ENCODE measurements at regions not wholly inside any gene's neighbourhood (a gene's known extent, or its start where the extent isn't known, plus 50 kb on each side); places are given as distances from the start of the nearest gene placed in this dataset.
"Not testable (repeated sequence)": the region's sequence is repeated elsewhere in the genome, so short reads cannot be mapped to it uniquely, and the experiment has no call there.

GRCh38 chr5:67798470-67798869 lies 417.1 kb upstream of the PIK3R1 start:
- ATAC-seq (ENCODE audit: low read depth in 2 of 2); H3K27ac Mint-ChIP-seq; H3K4me3 ChIP-seq (ENCODE audit: low read depth, low read length): not testable (repeated sequence)

DNA sequence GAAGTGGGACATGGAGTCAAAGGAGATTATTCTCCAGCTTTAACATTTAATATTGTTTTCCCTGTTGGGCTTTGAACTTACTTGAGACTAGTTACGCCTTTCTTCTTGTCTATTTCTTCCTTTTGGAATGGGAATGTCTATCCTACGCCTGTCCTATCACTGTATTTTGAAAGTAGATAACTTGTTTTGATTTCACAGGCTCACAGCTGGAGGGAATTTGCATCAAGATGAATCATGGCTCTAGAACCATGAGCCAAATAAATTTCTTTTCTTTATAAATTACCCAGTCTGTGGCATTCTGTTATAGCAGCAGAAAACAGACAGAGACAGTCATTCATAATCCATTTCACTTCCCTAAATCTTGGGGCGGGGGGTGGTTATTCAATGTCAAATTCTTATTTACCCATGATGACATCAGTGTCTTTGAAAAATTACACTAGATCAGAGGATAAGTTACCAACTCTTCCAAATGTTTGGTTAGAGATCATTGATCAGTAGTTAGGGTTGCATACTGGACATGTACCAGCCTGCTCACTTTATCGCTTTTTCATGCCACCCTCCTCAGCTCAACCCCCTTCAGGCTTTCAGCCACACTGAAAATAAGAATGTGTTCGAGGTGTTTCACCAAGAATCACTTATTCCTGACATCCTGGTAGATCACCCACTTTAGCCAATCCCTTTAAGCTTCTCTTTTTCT lies 419.6 kb upstream of the PIK3R1 start:
- Mint-ChIP-seq H3K27ac (no peak overlapping the region), H3K36me3 (no peaks in the 10 kb centered on the region), H3K4me3 (no peak overlapping the region), H3K4me1 (no peaks in the 10 kb centered on the region), H3K9me3 (peaks cover 0 to 10% (median 2%) of the 10 kb centered on the region in 7 donors), H3K27me3 (no peaks in the 10 kb centered on the region)
- ATAC-seq (ENCODE audit: low read depth in 2 of 2) (no peak), DNase-seq (no peak)
- Histone ChIP-seq H3K27ac (ENCODE audit: insufficient read depth, low read length, poor library complexity, severe bottlenecking) (no peak overlapping the region), H3K4me3 (ENCODE audit: low read depth, low read length) (no peak overlapping the region), H3K27me3 (ENCODE audit: control insufficient read depth, insufficient read depth, low read length) (no peaks in the 10 kb centered on the region), H3K9me3 (ENCODE audit: control insufficient read depth in 2 of 2, low read length in 2 of 2) (no peaks in the 10 kb centered on the region), H3K4me1 (ENCODE audit: control insufficient read depth, insufficient read depth, low read length, poor library complexity, severe bottlenecking) (no peaks in the 10 kb centered on the region), H3K36me3 (ENCODE audit: control insufficient read depth, insufficient read depth, low read length) (no peaks in the 10 kb centered on the region)

More at GRCh38 chr5:67798470-67798869, 417.1 kb upstream of the PIK3R1 start:
- not testable (repeated sequence) for H3K4me3 Mint-ChIP-seq; H3K9me3 ChIP-seq (ENCODE audit: control insufficient read depth in 2 of 2, low read length in 2 of 2); H3K4me1 ChIP-seq (ENCODE audit: control insufficient read depth, insufficient read depth, low read length, poor library complexity, severe bottlenecking); H3K27ac ChIP-seq (ENCODE audit: insufficient read depth, low read length, poor library complexity, severe bottlenecking); H3K36me3 ChIP-seq (ENCODE audit: control insufficient read depth, insufficient read depth, low read length); H3K4me1 Mint-ChIP-seq; H3K27me3 ChIP-seq (ENCODE audit: control insufficient read depth, insufficient read depth, low read length); DNase-seq; H3K27me3 Mint-ChIP-seq; H3K9me3 Mint-ChIP-seq; H3K36me3 Mint-ChIP-seq

DNA sequence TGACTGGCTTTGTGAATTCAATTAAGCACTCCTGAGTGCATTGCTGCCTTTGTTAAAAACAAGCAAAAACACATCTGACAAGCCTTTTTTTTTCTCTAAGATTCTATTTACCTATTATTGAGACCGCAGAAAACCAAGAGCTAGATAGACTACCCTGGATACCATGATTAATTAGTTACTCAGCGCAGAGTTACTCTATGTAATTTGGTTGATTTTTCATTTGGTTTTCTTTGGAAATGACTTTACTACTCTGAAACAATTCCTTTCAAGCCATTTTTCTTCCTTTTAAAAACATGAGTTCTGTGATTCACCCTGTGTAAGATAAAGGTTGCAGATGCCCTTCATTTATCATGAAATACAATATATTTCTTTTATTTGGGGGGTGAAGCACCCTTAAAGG lies 421.6 kb upstream of the PIK3R1 start:
- no peak overlapping the region for H3K4me3 Mint-ChIP-seq
- H3K9me3 ChIP-seq (ENCODE audit: control insufficient read depth in 2 of 2, low read length in 2 of 2) = no peaks in the 10 kb centered on the region
- H3K27ac ChIP-seq (ENCODE audit: insufficient read depth, low read length, poor library complexity, severe bottlenecking) = no peak overlapping the region
- H3K27me3 Mint-ChIP-seq = no peaks in the 10 kb centered on the region
- no peak overlapping the region for H3K4me3 ChIP-seq (ENCODE audit: low read depth, low read length)
- no peak for ATAC-seq (ENCODE audit: low read depth in 2 of 2)
- no peak for DNase-seq
- H3K4me1 ChIP-seq (ENCODE audit: control insufficient read depth, insufficient read depth, low read length, poor library complexity, severe bottlenecking) = no peaks in the 10 kb centered on the region
- no peak overlapping the region for H3K27ac Mint-ChIP-seq
- H3K36me3 Mint-ChIP-seq = no peaks in the 10 kb centered on the region
- no peaks in the 10 kb centered on the region for H3K36me3 ChIP-seq (ENCODE audit: control insufficient read depth, insufficient read depth, low read length)
- H3K9me3 Mint-ChIP-seq = peaks cover 0 to 8% (median 2%) of the 10 kb centered on the region in 7 donors
- no peaks in the 10 kb centered on the region for H3K27me3 ChIP-seq (ENCODE audit: control insufficient read depth, insufficient read depth, low read length)
- no peaks in the 10 kb centered on the region for H3K4me1 Mint-ChIP-seq

DNA sequence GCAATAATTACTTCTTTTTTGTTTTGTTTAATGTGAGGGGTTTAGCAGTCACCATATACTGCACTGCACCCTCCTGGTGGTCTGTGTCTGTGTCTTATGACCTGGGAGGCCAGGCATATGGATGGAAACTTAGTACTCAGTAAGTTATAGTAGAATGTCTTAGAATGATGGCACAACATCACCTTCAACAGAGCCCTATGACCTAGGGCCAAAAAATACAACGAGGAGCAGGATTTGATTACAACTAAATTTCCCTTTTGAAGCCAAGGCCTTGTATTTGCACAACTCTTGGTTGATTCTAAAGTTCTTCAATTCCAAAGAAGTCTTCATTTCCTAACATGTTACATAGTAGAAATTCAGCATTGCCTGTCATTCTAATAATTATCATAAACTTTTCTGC lies 422.1 kb upstream of the PIK3R1 start:
- no peaks in the 10 kb centered on the region for H3K9me3 ChIP-seq (ENCODE audit: control insufficient read depth in 2 of 2, low read length in 2 of 2)
- H3K4me3 ChIP-seq (ENCODE audit: low read depth, low read length) = no peak overlapping the region
- H3K36me3 Mint-ChIP-seq = no peaks in the 10 kb centered on the region
- H3K9me3 Mint-ChIP-seq = peaks cover 0 to 4% (median 1%) of the 10 kb centered on the region in 7 donors
- no peaks in the 10 kb centered on the region for H3K36me3 ChIP-seq (ENCODE audit: control insufficient read depth, insufficient read depth, low read length)
- DNase-seq = no peak
- ATAC-seq (ENCODE audit: low read depth in 2 of 2) = no peak
- no peaks in the 10 kb centered on the region for H3K4me1 ChIP-seq (ENCODE audit: control insufficient read depth, insufficient read depth, low read length, poor library complexity, severe bottlenecking)
- no peak overlapping the region for H3K4me3 Mint-ChIP-seq
- no peaks in the 10 kb centered on the region for H3K4me1 Mint-ChIP-seq
- H3K27ac ChIP-seq (ENCODE audit: insufficient read depth, low read length, poor library complexity, severe bottlenecking) = no peak overlapping the region
- no peaks in the 10 kb centered on the region for H3K27me3 Mint-ChIP-seq
- no peak overlapping the region for H3K27ac Mint-ChIP-seq
- H3K27me3 ChIP-seq (ENCODE audit: control insufficient read depth, insufficient read depth, low read length) = no peaks in the 10 kb centered on the region

GRCh38 chr5:67792891-67793290 lies 422.7 kb upstream of the PIK3R1 start:
- H3K9me3 ChIP-seq (ENCODE audit: control insufficient read depth in 2 of 2, low read length in 2 of 2) = no peaks in the 10 kb centered on the region
- DNase-seq = no peak
- no peak overlapping the region for H3K27ac Mint-ChIP-seq
- no peaks in the 10 kb centered on the region for H3K36me3 ChIP-seq (ENCODE audit: control insufficient read depth, insufficient read depth, low read length)
- H3K27me3 ChIP-seq (ENCODE audit: control insufficient read depth, insufficient read depth, low read length) = no peaks in the 10 kb centered on the region
- H3K9me3 Mint-ChIP-seq = peaks cover 0 to 4% (median 0%) of the 10 kb centered on the region in 7 donors
- ATAC-seq (ENCODE audit: low read depth in 2 of 2) = no peak
- H3K36me3 Mint-ChIP-seq = no peaks in the 10 kb centered on the region
- H3K4me1 Mint-ChIP-seq = no peaks in the 10 kb centered on the region
- H3K4me1 ChIP-seq (ENCODE audit: control insufficient read depth, insufficient read depth, low read length, poor library complexity, severe bottlenecking) = no peaks in the 10 kb centered on the region
- no peak overlapping the region for H3K27ac ChIP-seq (ENCODE audit: insufficient read depth, low read length, poor library complexity, severe bottlenecking)
- H3K4me3 ChIP-seq (ENCODE audit: low read depth, low read length) = no peak overlapping the region
- H3K4me3 Mint-ChIP-seq = no peak overlapping the region
- no peaks in the 10 kb centered on the region for H3K27me3 Mint-ChIP-seq

DNA sequence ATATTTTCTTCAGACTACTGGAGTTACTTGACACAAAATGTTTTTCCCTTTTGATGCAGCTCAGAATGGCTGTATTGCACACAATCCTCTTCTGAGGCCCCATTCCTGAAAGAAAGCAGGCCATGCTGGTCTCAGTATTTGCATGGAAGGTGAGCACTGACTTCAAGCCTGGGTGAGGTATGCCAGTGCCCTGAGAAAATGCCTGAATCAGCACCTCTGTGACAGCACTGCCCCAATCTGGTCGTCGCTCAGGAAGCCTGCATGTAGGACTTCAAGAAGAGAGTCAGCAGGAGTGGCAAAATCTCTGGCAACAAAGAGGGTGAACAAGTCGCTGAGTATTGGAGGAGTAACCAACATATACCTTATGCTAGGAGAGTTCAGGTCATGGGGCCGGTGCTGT lies 425.2 kb upstream of the PIK3R1 start:
- H3K4me1 ChIP-seq (ENCODE audit: control insufficient read depth, insufficient read depth, low read length, poor library complexity, severe bottlenecking) = no peaks in the 10 kb centered on the region
- H3K4me1 Mint-ChIP-seq = no peaks in the 10 kb centered on the region

DNA sequence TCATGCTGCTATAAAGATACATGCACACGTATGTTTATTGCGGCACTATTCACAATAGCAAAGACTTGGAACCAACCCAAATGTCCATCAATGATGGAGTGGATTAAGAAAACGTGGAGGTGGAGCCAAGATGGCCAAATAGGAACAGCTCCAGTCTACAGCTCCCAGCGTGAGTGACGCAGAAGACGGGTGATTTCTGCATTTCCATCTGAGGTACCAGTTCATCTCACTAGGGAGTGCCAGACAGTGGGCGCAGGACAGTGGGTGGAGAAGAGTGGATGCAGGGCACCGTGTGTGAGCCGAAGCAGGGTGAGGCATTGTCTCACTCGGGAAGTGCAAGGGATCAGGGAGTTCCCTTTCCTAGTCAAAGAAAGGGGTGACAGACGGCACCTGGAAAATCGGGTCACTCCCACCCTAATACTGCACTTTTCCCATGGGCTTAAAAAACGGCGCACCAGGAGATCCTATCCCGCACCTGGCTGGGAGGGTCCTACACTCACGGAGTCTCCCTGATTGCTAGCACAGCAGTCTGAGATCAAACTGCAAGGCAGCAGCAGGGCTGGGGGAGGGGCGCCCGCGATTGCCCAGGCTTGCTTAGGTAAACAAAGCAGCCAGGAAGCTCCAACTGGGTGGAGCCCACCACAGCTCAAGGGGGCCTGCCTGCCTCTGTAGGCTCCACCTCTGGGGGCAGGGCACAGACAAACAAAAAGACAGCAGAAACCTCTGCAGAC lies 435.5 kb upstream of the PIK3R1 start:
- peaks cover 0 to 12% (median 4%) of the 10 kb centered on the region in 7 donors for H3K9me3 Mint-ChIP-seq
- DNase-seq; H3K27ac Mint-ChIP-seq; H3K4me1 Mint-ChIP-seq; H3K4me3 Mint-ChIP-seq; H3K27me3 ChIP-seq (ENCODE audit: control insufficient read depth, insufficient read depth, low read length); H3K9me3 ChIP-seq (ENCODE audit: control insufficient read depth in 2 of 2, low read length in 2 of 2); ATAC-seq (ENCODE audit: low read depth in 2 of 2); H3K27ac ChIP-seq (ENCODE audit: insufficient read depth, low read length, poor library complexity, severe bottlenecking); H3K36me3 Mint-ChIP-seq; H3K4me1 ChIP-seq (ENCODE audit: control insufficient read depth, insufficient read depth, low read length, poor library complexity, severe bottlenecking); H3K36me3 ChIP-seq (ENCODE audit: control insufficient read depth, insufficient read depth, low read length); H3K27me3 Mint-ChIP-seq; H3K4me3 ChIP-seq (ENCODE audit: low read depth, low read length): not testable (repeated sequence)

More for the DNA sequence above, 425.2 kb upstream of the PIK3R1 start:
- no peaks in the 10 kb centered on the region for H3K27me3 ChIP-seq (ENCODE audit: control insufficient read depth, insufficient read depth, low read length)
- Mint-ChIP-seq H3K27ac (no peak overlapping the region), H3K27me3 (no peaks in the 10 kb centered on the region), H3K36me3 (no peaks in the 10 kb centered on the region), H3K9me3 (peaks cover 0 to 2% (median 0%) of the 10 kb centered on the region in 7 donors), H3K4me3 (no peak overlapping the region)
- DNase-seq (no peak), ATAC-seq (ENCODE audit: low read depth in 2 of 2) (no peak)
- no peaks in the 10 kb centered on the region for H3K9me3 ChIP-seq (ENCODE audit: control insufficient read depth in 2 of 2, low read length in 2 of 2)
- no peaks in the 10 kb centered on the region for H3K36me3 ChIP-seq (ENCODE audit: control insufficient read depth, insufficient read depth, low read length)
- no peak overlapping the region for H3K4me3 ChIP-seq (ENCODE audit: low read depth, low read length)
- H3K27ac ChIP-seq (ENCODE audit: insufficient read depth, low read length, poor library complexity, severe bottlenecking) = no peak overlapping the region

- Histone ChIP-seq H3K27me3 (ENCODE audit: control insufficient read depth, insufficient read depth, low read length) (no peaks in the 10 kb centered on the region), H3K4me3 (ENCODE audit: low read depth, low read length) (no peak overlapping the region), H3K36me3 (ENCODE audit: control insufficient read depth, insufficient read depth, low read length) (no peaks in the 10 kb centered on the region), H3K27ac (ENCODE audit: insufficient read depth, low read length, poor library complexity, severe bottlenecking) (no peak overlapping the region), H3K9me3 (ENCODE audit: control insufficient read depth in 2 of 2, low read length in 2 of 2) (no peaks in the 10 kb centered on the region), H3K4me1 (ENCODE audit: control insufficient read depth, insufficient read depth, low read length, poor library complexity, severe bottlenecking) (no peaks in the 10 kb centered on the region)
- Mint-ChIP-seq H3K36me3 (no peaks in the 10 kb centered on the region), H3K27me3 (peaks cover 6% of the 10 kb centered on the region), H3K27ac (no peak overlapping the region), H3K9me3 (peaks cover 0 to 6% (median 4%) of the 10 kb centered on the region in 7 donors), H3K4me1 (no peaks in the 10 kb centered on the region), H3K4me3 (no peak overlapping the region)
- DNase-seq (no peak), ATAC-seq (ENCODE audit: low read depth in 2 of 2) (no peak)
These were observed 440.8 kb upstream of the PIK3R1 start for GRCh38 chr5:67774786-67775185.
